Sciatic nerve (tissue), 2 donors: ENCODE measurements at regions not wholly inside any gene's neighbourhood (a gene's known extent, or its start where the extent isn't known, plus 50 kb on each side); places are given as distances from the start of the nearest gene placed in this dataset.

Source experiments
- ATAC-seq: fragments of 200-7000 bp; cut with Tn5 transposase; one replicate; pipeline ENCODE4 v1.9.1; 2020; ENCODE audit warnings: mild to moderate bottlenecking, moderate library complexity
- DNase-seq: peaks from one replicate; pipeline ENCODE4 v3.0.0-alpha.2; 2020; ENCODE audit warnings: low spot score
- intact Hi-C: fragments of 100-400 bp; cut with DNase I; formaldehyde crosslinking; loops from one replicate; pipeline ENCODE4 v1.14.2; 2022
- donor health status: DM: no; HTN: no; CAD: no.
- donor health status: DM: no; HTN: no; CAD: no.

- intact Hi-C loops = no loop called here
- ATAC-seq (no peak), DNase-seq (no peak)
Measured at GRCh38 chr15:56783156-56783856, 50.0 kb upstream of the ZNF280D start.
